Stimulated activated CD4-positive, alpha-beta T cell treated with anti-CD3 and anti-CD28 coated beads, Interleukin-15, amount 100 ng/mL, for 48 hours (primary cell): ENCODE measurements at regions not wholly inside any gene's neighbourhood (a gene's known extent, or its start where the extent isn't known, plus 50 kb on each side); places are given as distances from the start of the nearest gene placed in this dataset.
"Not testable (repeated sequence)": the region's sequence is repeated elsewhere in the genome, so short reads cannot be mapped to it uniquely, and the experiment has no call there.

ENCODE experiments used
- DNase-seq, 2 donors: peaks; one replicate each; pipeline ENCODE4 v3.0.0-alpha.2; 2020; ENCODE audit warnings: low read depth in 2 of 2

DNA sequence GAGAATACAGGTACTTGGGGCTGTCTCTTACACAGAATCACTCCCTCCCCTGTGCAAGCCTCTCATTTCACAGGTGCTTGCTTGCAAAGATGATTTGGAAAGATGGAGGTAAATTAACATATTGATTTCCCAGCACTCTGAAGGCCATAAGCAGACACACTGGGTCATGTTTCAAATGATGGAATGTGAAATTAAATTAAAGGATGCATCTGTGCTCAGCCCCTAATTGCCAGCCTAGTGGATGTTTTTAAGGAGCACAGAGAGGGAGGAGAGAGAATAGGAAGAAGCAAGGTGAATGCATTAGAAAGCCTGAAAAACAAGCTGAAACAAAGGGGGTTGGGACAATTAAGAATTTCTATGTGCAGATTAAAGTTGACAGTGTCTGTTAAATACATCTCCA is 96.1 kb upstream of the GRIP1 start:
- no peak for DNase-seq

DNA sequence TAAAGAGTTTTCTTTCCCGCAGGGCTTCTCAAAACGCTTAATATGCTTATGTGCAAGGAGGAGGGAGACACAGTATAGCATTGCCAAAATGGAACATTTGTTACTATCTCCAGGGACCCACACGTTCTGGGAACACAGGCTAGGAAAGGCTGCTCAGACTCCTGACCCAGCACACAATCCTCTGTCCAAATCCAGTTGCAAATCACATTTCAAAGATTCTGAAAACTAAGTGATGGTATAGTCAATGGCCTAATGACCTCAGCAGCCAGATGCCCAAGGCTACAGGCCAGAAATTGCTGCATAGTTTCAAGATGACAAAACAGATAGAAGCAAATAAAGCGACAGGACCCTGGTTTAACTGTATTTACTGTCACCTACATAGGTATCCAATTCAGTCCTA is 97.0 kb upstream of the GRIP1 start:
- DNase-seq: no peak

DNA sequence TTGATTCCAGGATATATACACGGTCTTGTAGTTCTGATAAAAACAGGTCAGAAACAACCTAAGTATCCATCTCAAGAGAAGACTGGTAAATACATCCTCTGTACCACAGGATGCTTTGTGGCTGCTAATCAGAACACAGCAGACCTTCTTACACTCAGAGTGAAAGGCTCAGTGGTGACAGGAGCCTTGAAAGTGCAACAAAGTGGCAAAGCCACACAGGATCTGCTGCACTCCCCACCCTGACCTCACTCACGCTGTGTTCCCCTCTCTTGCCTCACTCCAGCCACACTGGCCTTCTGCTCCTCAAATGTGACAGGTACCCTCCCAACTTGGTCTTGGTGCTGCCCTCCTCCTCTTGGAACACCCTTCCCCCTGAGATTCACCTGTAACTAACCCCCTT is 98.1 kb upstream of the GRIP1 start:
- peak; percentile 7 to 24 for DNase-seq

DNA sequence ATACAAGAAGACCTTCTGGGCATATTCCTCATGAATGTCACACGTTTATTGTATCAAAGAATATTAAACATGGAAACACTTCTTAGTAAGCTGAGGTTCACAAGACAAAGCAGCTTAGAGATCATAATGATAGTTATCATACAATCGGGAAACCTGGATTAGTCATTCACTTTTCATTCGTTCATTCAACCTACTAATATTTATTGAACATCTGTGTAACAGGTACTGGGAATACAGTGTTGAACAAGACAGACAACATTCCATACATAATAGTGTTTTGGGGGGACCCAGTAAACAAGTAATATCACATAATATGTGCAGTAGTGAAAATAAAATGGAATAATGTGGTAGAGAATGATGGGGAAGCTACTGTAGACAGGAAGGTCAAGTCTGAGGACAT is 100.6 kb upstream of the GRIP1 start:
- no peak for DNase-seq

DNA sequence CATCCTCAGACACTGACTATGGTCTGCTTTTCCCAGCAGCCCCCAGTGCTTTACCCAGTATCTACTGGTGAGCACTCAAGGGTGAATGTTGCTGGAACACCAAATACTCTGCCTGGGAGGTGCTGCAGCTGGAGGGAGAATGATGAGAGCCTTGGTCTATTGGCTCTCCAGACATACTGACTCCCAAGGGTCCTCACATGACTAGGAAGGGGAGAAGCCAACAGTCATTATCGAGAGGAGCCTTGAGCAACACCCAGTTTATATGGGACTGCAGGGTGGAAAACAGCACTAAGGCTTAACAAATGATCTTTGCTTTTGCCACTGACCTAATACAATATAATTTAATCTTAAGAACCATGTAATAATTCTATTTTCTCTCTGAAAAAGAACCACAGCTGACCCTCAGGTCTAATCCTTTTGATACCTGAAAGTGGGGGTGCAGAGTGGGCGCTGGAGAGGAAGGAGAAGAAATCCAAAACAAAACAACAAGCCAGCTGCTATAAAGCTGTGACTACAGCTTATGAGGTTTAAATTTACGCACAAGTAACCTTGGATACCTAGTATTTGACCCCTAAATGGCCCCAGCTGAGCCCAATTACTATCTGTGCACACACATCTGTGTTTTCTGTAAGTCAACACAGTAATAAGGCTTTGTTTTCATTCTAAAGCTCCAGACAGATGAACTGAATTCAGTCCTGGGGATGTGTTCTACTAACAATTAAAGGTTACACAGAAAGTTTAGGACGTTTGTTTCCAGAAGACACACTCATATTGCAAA is 107.8 kb upstream of the GRIP1 start:
- DNase-seq: no peak

DNA sequence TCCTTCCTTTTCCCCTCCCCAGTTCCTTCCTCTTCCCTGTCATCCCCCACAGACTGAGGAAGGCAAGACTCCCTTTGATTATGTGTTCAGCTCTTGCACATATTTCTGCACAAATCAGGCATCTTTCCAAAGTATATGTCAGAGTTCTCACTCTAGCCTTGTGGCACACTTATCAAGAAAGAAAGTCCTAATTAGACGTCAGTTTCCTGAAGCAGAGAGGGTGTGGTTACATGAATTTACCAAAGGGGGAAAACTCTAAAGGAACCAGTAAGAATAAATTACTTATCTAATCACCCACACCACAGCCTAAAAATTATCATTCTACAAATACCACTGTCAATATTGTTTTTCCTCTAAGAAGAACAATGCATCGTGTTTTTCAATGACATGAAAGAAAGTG is 120.7 kb upstream of the GRIP1 start:
- DNase-seq: no peak

DNA sequence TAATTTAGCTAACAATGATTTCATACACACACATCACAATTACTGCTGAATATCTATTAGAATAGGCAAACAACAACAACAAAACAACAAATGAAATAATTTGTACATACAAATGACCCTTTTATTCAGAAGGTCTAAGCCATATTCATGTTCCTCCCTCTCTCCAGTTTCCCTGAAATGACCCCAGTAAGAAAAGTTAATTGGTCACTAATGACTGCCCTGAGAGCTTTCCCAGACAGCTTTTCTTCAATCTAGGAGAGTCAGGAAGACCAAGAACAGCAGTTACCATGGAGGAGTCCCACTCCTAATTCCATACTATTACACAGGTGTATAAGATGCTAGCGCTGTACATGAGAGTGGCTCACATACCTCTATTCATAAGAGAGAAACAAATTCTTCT is 121.2 kb upstream of the GRIP1 start:
- no peak for DNase-seq

DNA sequence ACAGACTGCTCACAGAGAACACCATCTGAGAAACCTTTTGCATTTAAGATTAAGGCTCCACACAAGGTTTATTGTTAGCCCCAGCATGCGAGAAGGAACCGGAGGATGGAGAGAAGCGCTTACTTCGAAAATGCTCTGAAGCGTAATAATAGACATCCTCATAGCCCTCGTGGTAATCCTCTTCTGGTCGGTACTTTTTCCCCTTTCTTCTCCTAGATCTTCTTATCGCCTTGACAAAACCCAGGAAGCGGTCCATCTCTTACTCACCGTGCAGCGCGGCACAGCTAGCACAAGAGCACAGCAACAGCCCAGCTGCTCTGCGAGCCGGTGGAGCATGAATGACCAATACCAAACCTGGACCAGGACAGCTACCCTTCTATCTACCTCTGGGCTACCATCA is 125.1 kb upstream of the GRIP1 start:
- DNase-seq: no peak

DNA sequence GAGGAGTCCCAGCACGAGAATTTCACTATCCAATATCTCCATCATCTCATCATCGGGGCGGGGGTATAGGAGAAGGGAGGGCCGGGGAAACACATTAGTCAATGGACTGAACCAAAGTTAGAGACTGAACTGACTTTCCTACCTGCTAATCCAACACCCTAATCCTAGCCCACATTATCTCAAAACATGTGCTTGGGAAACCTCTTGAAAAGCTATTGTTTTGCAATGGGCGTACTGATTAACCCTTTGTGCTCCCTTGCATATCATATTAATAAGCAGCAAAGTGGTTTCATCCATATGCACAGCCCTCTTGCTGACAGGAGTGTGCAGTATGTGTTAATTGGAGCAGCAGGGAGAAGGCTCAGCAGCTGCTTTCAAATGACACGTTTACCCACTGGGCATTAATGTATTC is 125.7 kb upstream of the GRIP1 start:
- DNase-seq: no peak

DNA sequence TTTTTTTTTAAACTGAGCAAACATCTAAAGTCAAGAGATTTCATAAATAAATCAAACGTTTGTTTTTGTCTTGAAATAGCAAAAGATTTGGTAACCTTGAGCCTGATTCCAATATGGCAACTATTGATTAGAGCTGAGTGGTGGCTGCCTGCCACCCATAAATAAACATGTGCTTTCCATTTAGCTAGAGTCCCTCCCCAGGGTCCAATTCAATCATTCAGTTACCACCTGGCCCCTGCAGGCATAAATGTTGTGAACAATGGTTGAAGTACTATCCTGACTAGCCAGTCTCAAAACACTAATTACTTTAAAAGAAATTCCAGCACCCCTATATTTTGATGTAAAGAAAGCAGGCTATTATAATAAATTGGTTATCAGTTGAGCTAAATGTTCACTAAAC is 129.7 kb upstream of the GRIP1 start:
- no peak for DNase-seq

DNA sequence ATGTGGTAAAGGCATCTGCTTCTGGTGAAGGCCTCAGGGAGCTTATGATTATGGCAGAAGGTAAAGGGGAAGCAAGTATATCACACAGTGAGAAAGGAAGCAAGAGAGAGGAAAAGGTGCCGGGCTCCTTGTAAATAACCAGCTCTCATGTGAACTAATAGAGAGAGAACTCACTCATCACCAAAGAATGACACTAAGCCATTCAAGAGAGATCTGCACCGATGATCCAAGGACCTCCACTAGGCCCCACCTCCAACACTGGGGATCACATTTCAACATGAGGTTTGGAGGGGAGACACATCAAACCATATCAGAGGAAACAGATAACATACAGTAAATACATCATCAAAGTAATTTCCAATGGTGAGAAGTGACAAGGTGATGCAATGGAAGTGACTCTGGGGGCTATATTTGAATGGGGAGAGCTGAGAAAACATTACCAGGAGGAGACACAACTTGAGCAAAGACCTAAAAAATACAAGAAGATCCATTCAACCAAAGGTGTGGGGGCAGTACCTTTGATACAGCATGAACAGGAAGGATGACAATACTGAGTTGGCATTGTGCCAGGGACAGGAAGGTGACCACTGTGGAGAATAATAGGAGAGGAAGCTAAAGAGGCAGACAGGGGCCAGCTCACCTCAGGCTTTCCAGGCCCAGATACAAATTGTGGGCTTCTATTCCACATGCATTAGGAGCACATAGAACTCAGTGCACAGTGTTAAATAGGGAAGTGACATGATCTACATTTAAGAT is 134.4 kb upstream of the GRIP1 start:
- no peak for DNase-seq

DNA sequence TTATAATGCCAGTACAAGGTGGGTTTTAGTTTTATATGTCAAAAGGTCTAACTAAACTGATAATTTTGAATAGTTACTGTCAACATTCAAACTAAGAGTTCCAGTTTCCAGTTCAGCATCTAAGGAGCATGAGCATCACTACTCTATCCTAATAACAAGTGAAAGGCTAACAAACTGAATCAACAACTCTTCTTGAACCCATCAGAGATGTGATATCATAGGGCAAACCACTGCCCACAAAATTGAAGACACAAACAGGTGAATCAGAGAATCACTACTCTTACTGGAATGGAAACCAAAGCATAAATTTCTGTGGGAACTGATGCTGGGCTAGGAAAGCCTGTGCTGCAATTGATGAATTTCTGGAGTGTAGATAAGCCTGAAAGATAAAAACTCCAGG is 140.7 kb upstream of the GRIP1 start:
- DNase-seq: no peak

DNA sequence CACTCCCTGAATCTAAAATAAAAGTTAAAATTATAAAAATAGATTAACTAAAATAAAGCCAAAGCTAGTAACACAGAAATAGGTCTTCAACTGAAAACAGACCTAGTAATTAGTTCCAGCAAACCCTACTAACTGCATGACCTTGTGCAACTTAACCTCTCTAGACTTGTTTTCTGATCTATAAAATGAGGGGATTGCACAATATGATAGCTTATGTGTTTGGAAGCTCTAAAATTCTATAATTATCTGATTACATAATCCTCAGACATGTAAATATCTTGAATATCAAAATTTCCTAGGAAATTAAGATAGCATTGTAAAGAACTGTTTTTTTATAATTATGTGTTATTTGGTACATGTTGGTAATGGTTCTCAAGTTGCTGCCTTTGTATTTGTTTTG is 144.1 kb upstream of the GRIP1 start:
- no peak for DNase-seq

DNA sequence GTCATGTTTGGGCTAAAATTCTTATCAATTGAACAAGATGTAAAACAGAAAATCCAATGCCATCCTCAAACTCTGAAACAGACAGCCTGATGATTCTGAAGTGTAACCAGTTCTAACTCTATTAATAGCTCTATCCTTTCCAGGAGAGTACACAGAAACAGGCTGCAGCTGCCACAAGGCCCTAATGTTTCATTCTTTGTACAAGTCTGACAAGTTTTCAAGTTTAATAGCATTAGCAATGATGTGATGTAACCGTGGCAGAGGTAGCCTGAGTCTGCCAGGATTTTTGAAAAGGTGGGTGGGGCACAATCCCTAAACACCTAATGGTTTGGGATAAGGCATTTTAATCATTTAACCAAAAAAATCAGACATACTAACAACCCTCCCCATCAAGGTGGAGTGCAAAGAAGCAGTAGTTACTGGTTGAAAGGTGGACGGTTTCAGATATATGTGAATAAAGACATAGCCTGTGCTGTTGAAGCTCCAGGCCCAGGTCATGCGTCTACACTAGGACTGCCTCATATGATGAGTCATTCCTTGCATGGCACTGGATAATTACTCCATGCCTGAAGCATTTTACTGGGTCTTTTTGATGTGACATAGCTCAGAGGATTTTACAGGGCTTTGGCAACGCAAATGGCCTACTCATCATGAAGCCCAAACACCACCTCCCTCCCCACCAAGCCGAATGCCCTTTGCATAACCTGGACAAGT is 145.1 kb upstream of the GRIP1 start:
- no peak for DNase-seq

DNA sequence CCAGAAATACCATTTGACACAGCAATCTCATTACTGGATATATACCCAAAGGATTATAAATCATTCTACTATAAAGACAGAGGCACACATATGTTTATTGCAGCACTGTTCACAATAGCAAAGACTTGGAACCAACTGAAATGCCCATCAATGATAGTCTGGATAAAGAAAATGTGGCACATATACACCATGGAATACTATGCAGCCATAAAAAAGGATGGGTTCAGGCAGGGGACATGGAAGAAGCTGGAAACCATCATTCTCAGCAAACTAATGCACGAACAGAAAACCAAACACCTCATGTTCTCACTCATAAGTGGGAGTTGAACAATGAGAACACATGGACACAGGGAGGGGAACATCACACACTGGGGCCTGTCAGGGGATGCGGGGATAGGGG is 147.0 kb upstream of the GRIP1 start:
- not testable (repeated sequence) for DNase-seq

DNA sequence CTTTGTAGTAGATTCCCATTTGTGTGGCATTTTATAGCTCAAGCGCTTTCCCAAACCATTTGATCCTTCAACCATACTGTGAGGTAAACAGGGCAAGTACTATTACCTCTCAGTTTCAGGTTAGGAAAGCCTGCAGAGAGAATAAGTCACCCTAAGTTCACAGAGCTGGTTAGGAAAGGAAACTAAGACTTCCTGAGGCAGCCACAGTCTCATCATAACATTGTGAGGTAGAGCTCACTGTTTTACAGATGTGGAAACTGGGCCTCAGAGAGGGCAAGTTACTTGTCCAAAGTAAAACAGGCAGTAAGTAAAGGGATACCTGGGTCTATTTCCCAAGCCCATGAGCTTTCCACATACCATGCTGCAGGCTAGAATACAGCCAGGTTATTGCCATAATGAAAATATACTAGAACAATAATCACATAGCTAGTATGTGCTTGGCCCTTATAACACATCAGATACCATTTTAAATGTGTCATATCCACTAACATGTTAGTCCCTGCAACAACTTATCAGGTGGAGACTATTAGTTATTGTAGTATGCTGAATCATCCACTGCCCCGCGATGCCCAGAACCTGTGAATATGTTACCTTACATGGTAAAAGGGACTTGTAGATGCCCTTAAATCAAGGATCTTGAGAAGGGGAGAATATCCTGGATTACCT is 150.9 kb upstream of the GRIP1 start:
- DNase-seq: no peak

DNA sequence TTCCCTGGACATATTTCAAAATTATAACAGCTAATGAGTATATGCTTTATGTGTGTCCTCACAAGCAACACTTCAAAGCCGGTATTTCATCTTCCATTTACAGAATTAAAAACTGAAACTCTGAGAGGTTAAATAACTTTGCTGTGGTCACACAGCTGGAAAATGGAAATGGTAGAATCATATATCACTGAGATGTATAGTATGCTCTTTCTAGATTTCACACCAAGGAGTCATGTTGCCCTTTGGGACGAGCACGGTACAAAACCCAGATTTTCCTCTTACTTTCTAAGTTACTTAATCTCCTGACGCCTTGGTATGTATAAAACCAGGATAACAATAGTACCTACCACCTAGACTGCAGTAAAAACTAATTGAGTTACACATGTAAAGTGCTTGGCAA is 152.6 kb upstream of the GRIP1 start:
- no peak for DNase-seq

DNA sequence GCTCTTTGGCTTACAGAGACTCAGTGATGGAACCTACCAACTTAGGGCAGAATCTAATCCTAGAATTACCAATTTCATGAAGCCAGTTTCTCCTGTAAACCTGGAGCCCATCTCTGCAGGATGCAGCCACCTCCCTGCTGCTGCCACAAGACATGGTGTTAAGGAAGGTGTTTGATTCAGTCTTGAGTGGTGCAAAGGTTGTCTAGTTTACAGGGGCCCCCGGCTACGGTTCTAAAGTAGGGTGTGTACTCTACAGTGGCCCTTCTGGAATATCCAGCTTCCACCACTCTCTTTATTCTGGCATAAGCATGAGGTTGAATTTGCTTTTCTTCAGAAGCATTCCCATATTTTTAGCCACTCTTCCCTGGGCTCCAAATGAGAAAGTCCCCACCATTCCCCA is 154.1 kb upstream of the GRIP1 start:
- DNase-seq: no peak

DNA sequence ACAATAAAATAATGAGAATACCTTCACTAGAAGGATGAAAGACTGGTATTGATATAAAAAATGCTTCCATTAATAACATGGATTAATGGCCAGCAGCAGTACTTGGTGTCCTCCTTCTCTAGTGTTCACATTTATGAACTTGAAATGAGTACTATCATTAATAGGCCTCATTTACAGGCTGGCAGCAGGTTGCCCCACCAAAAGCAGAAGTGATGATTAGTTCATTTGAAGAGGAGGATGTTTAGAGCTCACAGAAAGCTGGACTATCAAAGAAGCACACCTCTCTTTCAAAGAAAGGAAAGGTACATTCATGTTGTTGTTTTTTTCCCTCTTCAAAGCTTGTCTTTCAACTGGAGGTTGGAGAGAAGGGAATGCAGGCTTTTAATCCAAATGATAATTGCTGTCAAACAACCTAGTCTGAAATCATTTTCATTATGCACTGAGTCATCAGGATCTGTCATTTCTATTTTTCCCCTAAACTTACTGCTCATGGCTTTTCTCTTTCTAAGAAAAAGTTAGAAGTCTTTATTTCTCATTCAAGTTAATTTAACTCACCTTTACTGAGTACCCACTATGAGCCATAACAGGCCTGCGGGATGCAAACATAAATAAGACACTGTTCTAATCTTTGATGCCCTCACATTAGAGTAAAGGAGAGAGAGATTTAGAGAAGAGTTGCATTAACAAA is 157.9 kb upstream of the GRIP1 start:
- no peak for DNase-seq

DNA sequence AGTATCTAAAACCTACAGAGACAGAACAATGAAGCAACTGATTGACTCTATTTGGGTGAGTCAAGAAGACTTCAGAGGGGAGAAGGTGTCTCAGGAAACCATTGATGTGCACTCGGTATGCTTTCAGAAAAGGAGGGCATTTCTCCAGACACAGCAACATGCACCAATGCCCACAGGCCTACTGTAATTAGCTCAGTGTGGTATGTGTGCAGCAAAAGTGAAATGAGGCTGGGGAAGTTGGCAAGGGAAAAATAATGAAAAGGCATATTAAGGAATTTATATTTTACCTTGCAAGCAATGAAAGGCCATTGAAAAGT is 158.4 kb upstream of the GRIP1 start:
- DNase-seq: no peak

DNA sequence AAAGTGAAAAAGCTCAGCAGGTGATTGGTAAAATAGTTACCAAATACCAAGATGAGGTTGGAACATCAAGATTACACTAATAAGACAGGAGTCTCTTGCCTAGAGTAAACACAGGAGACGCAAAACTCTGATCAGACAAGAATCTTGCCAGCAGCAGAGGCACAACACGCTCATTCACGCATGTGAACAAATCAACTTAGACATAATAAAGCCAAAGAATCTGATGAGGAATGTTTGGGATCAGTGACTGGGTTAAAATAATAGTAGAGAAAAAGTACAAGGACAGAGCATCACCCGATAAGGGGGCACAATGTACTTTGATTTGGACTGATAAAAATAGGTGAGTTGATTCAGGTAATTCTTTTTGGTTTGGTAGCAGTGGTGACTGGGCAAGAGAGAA is 159.5 kb upstream of the GRIP1 start:
- DNase-seq: no peak

DNA sequence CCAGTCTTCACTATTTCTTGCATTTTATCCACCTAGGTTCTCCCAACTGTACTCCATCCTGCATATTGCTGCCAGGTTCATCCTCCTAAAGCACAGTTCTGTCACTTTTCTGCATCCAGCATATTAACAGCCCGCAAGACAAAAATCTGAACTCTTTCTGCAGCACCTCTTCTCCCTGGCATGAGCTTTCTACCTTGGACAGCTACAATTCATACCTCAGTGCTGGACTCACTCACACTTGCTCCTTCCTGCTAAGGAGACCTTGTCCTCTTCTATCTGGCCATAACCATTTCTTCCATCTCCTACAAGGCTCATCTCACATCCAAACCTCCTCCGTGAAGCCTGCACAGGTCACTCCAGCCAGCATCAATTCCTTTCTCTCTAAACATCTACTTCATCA is 170.1 kb upstream of the GRIP1 start:
- DNase-seq: no peak
